ENCODE measurements at regions not wholly inside any gene's neighbourhood (a gene's known extent, or its start where the extent isn't known, plus 50 kb on each side); places are given as distances from the start of the nearest gene placed in this dataset.

DNA sequence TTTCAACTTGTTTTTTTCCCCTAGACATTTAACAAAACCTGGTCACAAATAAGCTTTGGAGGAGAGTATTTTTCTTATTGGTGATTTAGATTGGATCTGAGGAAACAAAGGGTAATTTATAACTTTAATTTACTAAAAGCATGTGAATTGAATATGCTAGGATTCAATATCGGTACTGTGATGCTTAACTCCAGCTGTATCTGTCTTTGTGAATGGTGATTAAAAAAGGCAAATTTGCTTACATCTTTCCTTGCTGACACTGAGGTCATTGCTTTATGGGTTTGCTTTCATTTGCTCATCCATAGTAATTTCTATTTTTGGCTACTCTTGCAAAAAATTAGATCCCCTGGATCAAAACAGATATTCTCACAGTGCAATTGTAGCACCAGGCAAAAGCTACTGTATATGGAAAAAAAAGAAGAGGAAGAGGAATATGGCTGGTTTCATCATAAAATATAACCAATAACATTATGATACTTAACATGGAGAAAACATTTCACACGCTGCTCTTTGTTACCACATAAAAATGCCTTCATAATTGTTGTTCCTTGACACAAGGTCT is 832.0 kb upstream of the ZEB2 start:
- no peak overlapping the region for H3K4me3 ChIP-seq
- DNase-seq = no peak
- no peaks in the 10 kb centered on the region for H3K4me1 ChIP-seq
- ATAC-seq = no peak
- H3K36me3 ChIP-seq = no peaks in the 10 kb centered on the region
- TF ChIP-seq, protein P1, sequence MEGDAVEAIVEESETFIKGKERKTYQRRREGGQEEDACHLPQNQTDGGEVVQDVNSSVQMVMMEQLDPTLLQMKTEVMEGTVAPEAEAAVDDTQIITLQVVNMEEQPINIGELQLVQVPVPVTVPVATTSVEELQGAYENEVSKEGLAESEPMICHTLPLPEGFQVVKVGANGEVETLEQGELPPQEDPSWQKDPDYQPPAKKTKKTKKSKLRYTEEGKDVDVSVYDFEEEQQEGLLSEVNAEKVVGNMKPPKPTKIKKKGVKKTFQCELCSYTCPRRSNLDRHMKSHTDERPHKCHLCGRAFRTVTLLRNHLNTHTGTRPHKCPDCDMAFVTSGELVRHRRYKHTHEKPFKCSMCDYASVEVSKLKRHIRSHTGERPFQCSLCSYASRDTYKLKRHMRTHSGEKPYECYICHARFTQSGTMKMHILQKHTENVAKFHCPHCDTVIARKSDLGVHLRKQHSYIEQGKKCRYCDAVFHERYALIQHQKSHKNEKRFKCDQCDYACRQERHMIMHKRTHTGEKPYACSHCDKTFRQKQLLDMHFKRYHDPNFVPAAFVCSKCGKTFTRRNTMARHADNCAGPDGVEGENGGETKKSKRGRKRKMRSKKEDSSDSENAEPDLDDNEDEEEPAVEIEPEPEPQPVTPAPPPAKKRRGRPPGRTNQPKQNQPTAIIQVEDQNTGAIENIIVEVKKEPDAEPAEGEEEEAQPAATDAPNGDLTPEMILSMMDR (IDR thresholded peaks at IDR 0.05) = no peak
- intact Hi-C loops (cut with DNase I) = no loop called here
- no peaks in the 10 kb centered on the region for H3K9me3 ChIP-seq
- no peak overlapping the region for H3K27ac ChIP-seq
- no peaks in the 10 kb centered on the region for H3K27me3 ChIP-seq

DNA sequence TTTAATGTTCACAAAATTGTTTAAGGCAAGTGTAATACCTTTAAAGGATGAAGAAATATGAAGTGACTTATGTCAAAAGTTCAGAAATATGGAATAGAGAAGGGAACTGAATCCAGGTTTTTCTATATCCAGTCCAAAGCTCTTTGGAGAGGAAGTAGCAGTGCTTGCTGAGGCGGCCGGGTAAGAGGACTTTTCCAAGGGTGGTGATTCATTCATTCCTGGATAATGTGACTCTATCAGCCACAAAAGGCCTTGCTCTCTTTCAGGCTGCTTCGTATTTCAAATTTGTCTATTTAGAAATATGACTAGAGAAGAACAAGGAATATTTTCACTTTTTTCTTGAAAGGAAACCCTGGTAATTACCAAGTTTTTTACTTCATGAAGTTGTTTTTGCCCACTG is 830.1 kb upstream of the ZEB2 start:
- Histone ChIP-seq H3K27ac (no peak overlapping the region), H3K4me1 (no peaks in the 10 kb centered on the region), H3K9me3 (no peaks in the 10 kb centered on the region), H3K27me3 (no peaks in the 10 kb centered on the region), H3K36me3 (no peaks in the 10 kb centered on the region), H3K4me3 (no peak overlapping the region)
- ATAC-seq = peak; percentile 45
- TF ChIP-seq, protein P1 (IDR thresholded peaks at IDR 0.05) = no peak
- no peak for DNase-seq
- intact Hi-C loops (cut with DNase I) = no loop called here

DNA sequence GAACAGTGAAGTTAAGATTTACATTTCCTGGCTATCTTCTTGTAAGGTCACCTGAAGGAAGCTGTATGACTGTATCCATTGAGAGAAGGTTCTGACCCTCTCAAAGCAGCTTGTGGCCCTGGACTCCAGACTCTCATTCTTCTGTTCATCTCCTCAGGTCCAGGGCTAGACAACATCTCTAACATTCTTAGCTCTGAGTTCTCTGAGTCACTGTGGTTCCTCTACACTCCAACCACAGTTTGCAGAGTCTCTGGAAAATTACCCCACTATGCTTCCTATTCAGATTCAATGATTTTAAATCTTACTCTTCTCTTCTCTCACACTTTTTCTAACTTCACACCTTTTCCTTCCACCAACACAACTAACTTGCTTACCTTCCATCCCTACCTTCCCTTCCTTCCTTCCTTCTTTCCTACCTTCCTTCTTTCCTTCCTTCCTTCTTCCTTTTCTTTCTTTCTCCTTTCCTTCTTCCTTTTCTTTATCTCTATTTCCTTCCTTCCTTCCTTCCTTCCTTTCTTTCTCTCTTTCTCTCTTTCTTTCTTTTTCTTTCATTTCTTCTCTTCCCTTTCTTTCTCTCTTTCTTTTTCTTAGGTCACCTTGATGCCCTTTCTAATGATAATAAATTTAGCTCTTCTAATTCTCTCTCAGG is 824.3 kb upstream of the ZEB2 start:
- ATAC-seq (no peak), DNase-seq (no peak)
- Histone ChIP-seq H3K4me3 (no peak overlapping the region), H3K4me1 (no peaks in the 10 kb centered on the region), H3K9me3 (peaks cover 0 to 5% of the 10 kb centered on the region in 2 donors), H3K27me3 (no peaks in the 10 kb centered on the region), H3K27ac (no peak overlapping the region), H3K36me3 (no peaks in the 10 kb centered on the region)
- TF ChIP-seq, protein P1 (IDR thresholded peaks at IDR 0.05) = no peak
- intact Hi-C loops (cut with DNase I) = no loop called here

DNA sequence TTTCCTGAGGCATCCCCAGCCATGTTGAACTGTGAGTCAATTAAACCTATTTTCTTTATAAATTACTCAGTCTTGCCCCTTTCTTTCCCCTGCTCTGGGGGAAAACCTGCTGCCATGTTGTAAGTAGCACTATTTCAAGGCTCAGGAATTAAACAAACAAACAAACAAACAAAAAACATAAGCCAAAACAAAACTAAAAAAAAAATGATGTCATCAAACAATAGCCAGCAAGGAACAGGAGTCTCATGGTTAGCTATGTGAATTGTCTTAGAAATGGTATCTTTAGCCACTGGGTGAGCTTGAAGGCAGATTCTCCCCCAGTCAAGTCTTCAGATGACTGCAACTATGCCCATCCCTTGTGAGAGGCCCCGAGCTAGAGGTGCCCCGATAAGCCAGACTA is 823.4 kb upstream of the ZEB2 start:
- Histone ChIP-seq H3K9me3 (peaks cover 0 to 5% of the 10 kb centered on the region in 2 donors), H3K4me3 (no peak overlapping the region), H3K27ac (no peak overlapping the region), H3K27me3 (no peaks in the 10 kb centered on the region), H3K4me1 (no peaks in the 10 kb centered on the region), H3K36me3 (no peaks in the 10 kb centered on the region)
- TF ChIP-seq, protein P1 (IDR thresholded peaks at IDR 0.05) = no peak
- no peak for DNase-seq
- intact Hi-C loops (cut with DNase I) = no loop called here
- ATAC-seq = no peak

DNA sequence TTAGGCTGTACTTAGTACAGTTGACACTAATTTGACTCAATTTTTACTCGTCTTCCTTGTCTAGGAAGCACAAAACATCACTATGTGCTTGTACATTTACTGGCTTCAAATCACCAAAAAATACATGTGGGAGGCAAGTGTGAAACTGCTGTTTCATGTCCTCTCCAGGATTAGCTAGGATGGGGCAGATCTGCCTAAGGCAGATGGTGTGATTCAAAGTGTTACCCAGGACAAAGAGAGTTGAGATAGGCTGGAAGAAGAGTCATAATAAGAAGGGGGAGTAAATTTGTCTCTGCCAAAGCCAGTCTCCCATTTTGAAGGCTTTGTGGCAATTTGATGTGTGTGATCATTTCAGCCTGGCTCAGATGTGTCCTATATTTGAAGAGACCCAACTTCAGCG is 821.6 kb upstream of the ZEB2 start:
- DNase-seq = no peak
- intact Hi-C loops (cut with DNase I) = no loop called here
- no peak overlapping the region for H3K4me3 ChIP-seq
- peaks cover 0 to 5% of the 10 kb centered on the region in 2 donors for H3K9me3 ChIP-seq
- TF ChIP-seq, protein P1 (IDR thresholded peaks at IDR 0.05) = no peak
- no peaks in the 10 kb centered on the region for H3K36me3 ChIP-seq
- no peaks in the 10 kb centered on the region for H3K27me3 ChIP-seq
- no peak overlapping the region for H3K27ac ChIP-seq
- ATAC-seq = no peak
- H3K4me1 ChIP-seq = no peaks in the 10 kb centered on the region

Measured in left lung (tissue), 4 donors.